Neutrophil (primary cell): ENCODE measurements at regions not wholly inside any gene's neighbourhood (a gene's known extent, or its start where the extent isn't known, plus 50 kb on each side); places are given as distances from the start of the nearest gene placed in this dataset.

Experiments
- H3K27ac ChIP-seq: fragments of 200-600 bp; sonication (generic); 2 replicates; pipeline ENCODE4 v1.5.1; 2016; ENCODE audit warnings: mild to moderate bottlenecking, moderate library complexity
- H3K27me3 ChIP-seq: fragments of 200-600 bp; sonication (generic); 2 replicates; pipeline ENCODE4 v1.6.0; 2016; ENCODE audit warnings: mild to moderate bottlenecking
- H3K36me3 ChIP-seq: fragments of 200-600 bp; sonication (generic); 2 replicates; pipeline ENCODE4 v1.5.1; 2017
- H3K4me1 ChIP-seq, 2 experiments: fragments of 200-600 bp in 1 of 2; sonication (generic) in 1 of 2; 1 replicate in 1 of 2; 2 replicates in 1 of 2; pipeline versions ENCODE4 v1.5.1 to v1.6.1; 2013 to 2016; ENCODE audit warnings: low read depth in 1 of 2, low read length in 1 of 2, mild to moderate bottlenecking in 1 of 2, moderate library complexity in 1 of 2; ENCODE audit not compliant: control insufficient read depth in 1 of 2, insufficient read depth in 1 of 2
- H3K4me3 ChIP-seq, 2 experiments: fragments of 200-600 bp in 1 of 2; sonication (generic) in 1 of 2; 1 replicate in 1 of 2; 2 replicates in 1 of 2; pipeline ENCODE4 v1.5.1; 2013 to 2016; ENCODE audit warnings: low read depth in 1 of 2, low read length in 1 of 2, mild to moderate bottlenecking in 1 of 2, moderate library complexity in 1 of 2
- H3K9me3 ChIP-seq: fragments of 200-600 bp; sonication (generic); 2 replicates; pipeline ENCODE4 v1.5.1; 2016
- CTCF ChIP-seq: fragments of 200-600 bp; sonication (generic); IDR thresholded peaks from 2 replicates; pipeline ENCODE4 v1.5.1; 2016; ENCODE audit warnings: antibody characterized with exemption

GRCh38 chr9:28318515-28318914 is 745.2 kb upstream of the C9orf72 start:
- H3K27ac ChIP-seq: no peak overlapping the region
- no peak overlapping the region for H3K4me3 ChIP-seq
- H3K4me1 ChIP-seq: no peaks in the 10 kb centered on the region
- no peak for TF ChIP-seq CTCF
- H3K27me3 ChIP-seq: no peaks in the 10 kb centered on the region
- no peaks in the 10 kb centered on the region for H3K36me3 ChIP-seq
- H3K9me3 ChIP-seq: no peaks in the 10 kb centered on the region

- no peaks in the 10 kb centered on the region for H3K4me1 ChIP-seq
These were observed 746.7 kb upstream of the C9orf72 start for GRCh38 chr9:28319981-28320380.

GRCh38 chr9:28320616-28321015 is 747.3 kb upstream of the C9orf72 start:
- Histone ChIP-seq H3K9me3 (no peaks in the 10 kb centered on the region), H3K4me3 (no peak overlapping the region), H3K4me1 (no peaks in the 10 kb centered on the region), H3K27ac (no peak overlapping the region), H3K27me3 (no peaks in the 10 kb centered on the region), H3K36me3 (no peaks in the 10 kb centered on the region)
- TF ChIP-seq CTCF: no peak

More at GRCh38 chr9:28319981-28320380, 746.7 kb upstream of the C9orf72 start:
- Histone ChIP-seq H3K9me3 (no peaks in the 10 kb centered on the region), H3K4me3 (no peak overlapping the region), H3K27me3 (no peaks in the 10 kb centered on the region), H3K27ac (no peak overlapping the region), H3K36me3 (no peaks in the 10 kb centered on the region)
- TF ChIP-seq CTCF: no peak

- H3K36me3 ChIP-seq: no peaks in the 10 kb centered on the region
These were observed 756.0 kb upstream of the C9orf72 start for GRCh38 chr9:28329323-28329722.

GRCh38 chr9:28332648-28333047 is 759.4 kb upstream of the C9orf72 start:
- no peaks in the 10 kb centered on the region for H3K27me3 ChIP-seq
- H3K4me3 ChIP-seq: no peak overlapping the region
- no peaks in the 10 kb centered on the region for H3K36me3 ChIP-seq
- no peak overlapping the region for H3K27ac ChIP-seq
- no peaks in the 10 kb centered on the region for H3K4me1 ChIP-seq
- H3K9me3 ChIP-seq: no peaks in the 10 kb centered on the region
- TF ChIP-seq CTCF: no peak

More at GRCh38 chr9:28329323-28329722, 756.0 kb upstream of the C9orf72 start:
- Histone ChIP-seq H3K4me1 (no peaks in the 10 kb centered on the region), H3K4me3 (no peak overlapping the region), H3K9me3 (no peaks in the 10 kb centered on the region), H3K27ac (no peak overlapping the region), H3K27me3 (no peaks in the 10 kb centered on the region)
- TF ChIP-seq CTCF: no peak

GRCh38 chr9:28341913-28342312 is 768.6 kb upstream of the C9orf72 start:
- TF ChIP-seq CTCF: no peak
- Histone ChIP-seq H3K9me3 (no peaks in the 10 kb centered on the region), H3K4me1 (no peaks in the 10 kb centered on the region), H3K4me3 (no peak overlapping the region), H3K27me3 (no peaks in the 10 kb centered on the region), H3K36me3 (no peaks in the 10 kb centered on the region), H3K27ac (no peak overlapping the region)
